NCI-H1105 treated with DMSO at 0.1 percent for 48 hours (cell line): ENCODE measurements at regions not wholly inside any gene's neighbourhood (a gene's known extent, or its start where the extent isn't known, plus 50 kb on each side); places are given as distances from the start of the nearest gene placed in this dataset.
"Not testable (repeated sequence)": the region's sequence is repeated elsewhere in the genome, so short reads cannot be mapped to it uniquely, and the experiment has no call there.

Source experiments
- DNase-seq: peaks from one replicate; lab custom pipeline; 2025; lab: John Stamatoyannopoulos, UW

GRCh38 chr5:86228147-86228546 lies 389.6 kb upstream of the COX7C start:
- DNase-seq: no peak

DNA sequence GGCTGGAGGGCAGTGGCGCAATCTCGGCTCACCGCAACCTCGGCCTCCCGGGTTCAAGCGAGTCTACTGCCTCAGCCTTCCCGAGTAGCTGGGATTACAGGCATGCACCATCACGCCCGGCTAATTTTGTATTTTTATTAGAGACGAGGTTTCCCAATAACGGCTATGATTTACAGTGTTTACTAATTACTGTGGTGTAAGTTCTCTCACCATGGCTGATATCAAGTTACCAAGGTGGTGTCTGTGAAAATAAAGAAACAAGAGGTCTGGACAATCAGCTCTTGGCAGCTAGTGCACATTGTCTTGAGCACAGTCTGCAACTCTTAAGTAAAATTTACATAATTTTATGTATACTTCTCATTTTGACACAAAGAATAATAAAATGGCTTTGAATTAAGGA lies 385.5 kb upstream of the COX7C start:
- peak; percentile 39 for DNase-seq

DNA sequence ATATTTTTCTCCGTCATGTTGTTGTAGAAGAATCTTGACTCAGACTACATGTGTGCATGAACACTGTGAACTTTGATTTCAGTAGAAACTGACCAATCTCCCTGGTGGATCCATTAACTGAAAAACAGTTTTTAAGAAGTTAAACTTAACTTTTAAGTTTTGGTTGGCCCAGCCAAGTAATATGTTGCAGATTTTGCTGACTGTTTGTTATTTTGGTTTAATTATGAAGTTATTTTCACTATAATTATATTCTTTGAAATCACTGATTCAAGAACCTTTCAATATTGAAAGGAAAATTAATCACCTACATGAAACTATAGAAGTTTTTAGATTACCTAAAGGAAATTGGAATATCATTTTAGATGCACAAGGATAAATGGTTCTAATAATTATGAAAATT lies 373.6 kb upstream of the COX7C start:
- DNase-seq: no peak

DNA sequence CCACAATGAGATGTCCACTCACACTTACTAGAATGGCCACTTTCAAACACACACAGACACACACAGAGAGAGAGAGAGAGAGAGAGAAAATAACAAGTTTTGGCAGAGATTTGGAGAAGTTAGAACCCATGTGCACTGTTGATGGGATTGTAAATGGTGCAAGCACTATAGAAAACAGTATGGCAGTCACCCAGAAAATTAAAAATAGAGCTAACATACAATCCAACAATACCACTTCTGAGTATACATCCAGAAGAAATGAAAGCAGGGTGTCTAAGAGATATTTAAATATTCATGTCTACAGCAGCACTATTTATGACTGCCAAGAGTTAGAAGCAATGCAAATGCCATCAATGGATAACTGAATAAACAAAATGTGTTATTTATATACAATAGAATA lies 359.9 kb upstream of the COX7C start:
- no peak for DNase-seq

GRCh38 chr5:86284400-86285190 lies 333.1 kb upstream of the COX7C start:
- DNase-seq: not testable (repeated sequence)

DNA sequence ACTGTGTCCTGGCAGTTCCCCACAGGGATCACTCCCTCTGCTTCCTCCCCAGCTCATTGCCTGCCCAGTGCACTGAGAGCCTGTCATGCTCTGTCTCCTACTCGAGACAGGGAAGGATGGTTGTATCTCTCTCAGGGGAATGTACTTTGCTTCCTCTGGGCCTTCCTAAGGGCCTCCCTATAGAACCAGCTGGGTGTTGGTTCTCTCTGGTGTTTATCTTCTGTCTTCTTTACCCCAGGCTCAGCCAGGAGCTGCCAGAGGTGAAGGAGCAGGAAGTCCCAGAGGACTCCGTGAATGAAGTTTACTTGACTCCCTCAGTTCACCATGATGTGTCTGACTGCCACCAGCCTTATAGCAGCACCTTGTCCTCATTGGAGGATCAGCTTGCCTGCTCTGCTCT lies 330.3 kb upstream of the COX7C start:
- not testable (repeated sequence) for DNase-seq

DNA sequence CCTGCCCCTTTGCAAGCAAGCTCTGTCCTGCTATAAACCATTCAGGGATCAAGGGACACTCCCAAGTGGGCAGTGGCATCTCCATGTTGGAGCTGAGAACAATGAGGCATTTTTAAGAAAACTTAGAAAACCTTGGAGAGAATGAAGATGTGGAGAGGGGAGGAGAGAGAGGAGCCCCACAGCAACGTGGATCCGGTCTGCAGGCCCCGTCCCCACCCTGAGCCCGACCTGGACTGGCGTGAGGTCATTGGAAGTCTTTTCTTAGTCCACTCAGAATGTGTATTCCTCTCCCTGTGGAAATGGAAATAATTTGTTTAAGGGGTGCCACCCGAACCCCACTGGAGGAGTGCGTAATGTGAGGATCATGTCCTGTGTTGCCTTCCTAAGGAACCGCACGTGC lies 328.0 kb upstream of the COX7C start:
- DNase-seq: not testable (repeated sequence)

DNA sequence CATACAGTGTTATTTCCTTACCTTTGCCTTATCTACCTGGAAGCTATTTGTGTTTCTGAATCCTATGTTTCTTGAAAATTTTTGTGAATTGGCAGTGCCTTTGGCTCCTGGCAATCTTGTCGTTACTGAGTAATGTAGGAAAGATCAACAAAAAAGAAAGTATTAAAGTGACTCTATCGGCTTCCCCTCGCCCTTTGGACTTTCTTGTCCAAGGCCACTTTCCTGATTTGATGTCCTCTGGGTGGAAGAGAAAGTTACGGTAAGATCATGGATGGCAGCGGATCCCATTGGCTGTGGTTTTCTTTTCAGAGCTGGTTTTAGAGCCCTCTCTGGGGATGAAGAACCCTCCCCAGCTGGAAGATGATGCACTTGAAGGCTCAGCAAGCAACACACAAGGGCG lies 324.9 kb upstream of the COX7C start:
- not testable (repeated sequence) for DNase-seq

DNA sequence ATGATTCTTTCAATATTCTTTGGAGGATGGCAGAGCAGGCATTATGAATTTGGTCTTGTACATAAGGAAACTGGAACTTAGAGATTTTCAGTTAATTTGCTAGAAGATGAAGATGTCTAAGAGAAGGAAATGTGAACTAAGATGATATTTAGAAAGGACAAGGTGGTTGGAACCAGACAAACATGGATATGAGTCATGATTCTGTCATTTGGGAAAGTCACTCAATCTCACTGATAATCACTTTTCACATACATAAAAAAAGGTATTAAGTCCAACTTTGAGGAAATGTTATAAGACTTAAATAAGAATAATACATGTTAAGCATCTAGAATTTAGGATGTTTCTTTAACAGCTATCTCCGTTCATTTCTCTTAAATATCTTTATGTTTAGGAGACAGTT lies 315.1 kb upstream of the COX7C start:
- not testable (repeated sequence) for DNase-seq

DNA sequence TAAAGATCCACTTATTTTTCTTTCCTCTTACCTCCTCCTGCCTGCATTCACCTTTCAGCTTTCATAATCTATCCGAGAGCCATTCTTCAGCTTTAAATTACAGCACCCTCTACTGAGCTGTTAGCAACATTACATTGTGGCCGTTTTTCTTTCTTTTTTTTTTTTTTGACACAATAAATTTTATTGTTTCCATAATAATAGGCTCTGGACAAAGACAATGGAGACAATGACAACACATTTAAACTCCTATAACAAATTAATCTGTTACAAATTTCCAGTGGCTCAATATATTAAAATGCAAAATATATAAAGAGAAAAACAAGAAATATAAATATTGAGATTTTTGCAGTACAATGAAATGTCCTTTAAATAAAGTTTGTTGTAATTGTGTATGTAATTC lies 312.7 kb upstream of the COX7C start:
- DNase-seq: not testable (repeated sequence)

DNA sequence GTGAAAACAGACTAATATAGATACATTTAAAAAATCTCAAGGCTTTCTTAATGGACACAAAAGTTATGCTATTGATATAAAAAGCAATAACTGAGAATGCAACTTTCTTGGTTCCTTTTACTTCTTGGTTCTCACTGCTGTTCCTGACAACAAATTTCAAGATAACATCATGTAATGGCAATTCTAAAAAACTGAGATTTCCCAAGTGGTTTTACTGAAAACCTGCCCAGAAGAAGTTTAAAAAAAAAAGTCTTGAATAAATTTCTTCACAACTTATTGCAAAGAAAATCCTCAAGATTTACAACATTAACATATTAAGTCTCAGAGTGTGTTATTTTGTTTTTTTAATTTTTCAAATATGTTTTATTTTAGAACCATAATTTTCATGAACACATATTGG lies 302.8 kb upstream of the COX7C start:
- no peak for DNase-seq

GRCh38 chr5:86320266-86320665 lies 297.5 kb upstream of the COX7C start:
- DNase-seq: no peak

GRCh38 chr5:86329318-86329717 lies 288.4 kb upstream of the COX7C start:
- no peak for DNase-seq

DNA sequence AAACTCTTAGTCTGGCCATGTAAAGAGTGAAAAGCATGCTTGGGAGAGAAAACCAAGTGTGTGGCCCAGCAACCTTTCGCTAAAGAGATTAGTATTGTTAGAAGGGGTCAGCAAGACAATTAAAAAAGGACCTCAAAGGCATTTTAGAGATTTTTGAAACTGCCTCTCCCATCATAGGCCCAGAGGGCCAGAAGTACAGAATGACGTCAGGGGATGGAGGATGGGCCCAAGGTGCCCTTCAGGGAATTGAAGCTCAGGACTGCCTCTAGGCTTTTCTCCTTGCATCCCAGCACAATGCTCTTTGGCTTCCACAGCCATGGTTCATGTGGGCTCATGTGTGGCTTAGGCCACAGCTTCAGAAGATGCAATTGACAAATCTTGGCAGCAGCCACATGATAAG lies 287.0 kb upstream of the COX7C start:
- no peak for DNase-seq

- no peak for DNase-seq
Measured at GRCh38 chr5:86332851-86333250, 284.9 kb upstream of the COX7C start.

- DNase-seq: no peak
Measured at GRCh38 chr5:86337667-86338460, 279.9 kb upstream of the COX7C start.

GRCh38 chr5:86354664-86355063 lies 263.1 kb upstream of the COX7C start:
- no peak for DNase-seq

- no peak for DNase-seq
Measured at GRCh38 chr5:86360801-86361200, 256.9 kb upstream of the COX7C start.

GRCh38 chr5:86371061-86371460 lies 246.7 kb upstream of the COX7C start:
- no peak for DNase-seq

DNA sequence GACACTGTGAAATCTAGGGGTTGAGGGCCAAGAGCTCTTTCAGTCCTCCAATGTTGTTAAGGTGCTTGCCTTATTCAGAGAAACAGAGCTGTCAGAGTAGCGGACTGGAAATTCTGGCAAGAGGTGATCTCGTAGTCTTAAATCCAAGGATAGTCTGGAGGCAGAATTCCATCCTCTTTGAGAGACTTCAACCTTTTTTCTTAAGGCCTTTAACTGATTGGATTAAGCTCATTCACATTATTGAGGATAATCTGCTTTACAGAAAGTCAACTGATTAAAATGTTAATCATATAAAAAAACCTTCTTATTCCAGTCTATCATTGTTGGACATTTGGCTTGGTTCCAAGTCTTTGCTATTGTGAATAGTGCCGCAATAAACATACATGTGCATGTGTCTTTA lies 243.1 kb upstream of the COX7C start:
- DNase-seq: no peak

DNA sequence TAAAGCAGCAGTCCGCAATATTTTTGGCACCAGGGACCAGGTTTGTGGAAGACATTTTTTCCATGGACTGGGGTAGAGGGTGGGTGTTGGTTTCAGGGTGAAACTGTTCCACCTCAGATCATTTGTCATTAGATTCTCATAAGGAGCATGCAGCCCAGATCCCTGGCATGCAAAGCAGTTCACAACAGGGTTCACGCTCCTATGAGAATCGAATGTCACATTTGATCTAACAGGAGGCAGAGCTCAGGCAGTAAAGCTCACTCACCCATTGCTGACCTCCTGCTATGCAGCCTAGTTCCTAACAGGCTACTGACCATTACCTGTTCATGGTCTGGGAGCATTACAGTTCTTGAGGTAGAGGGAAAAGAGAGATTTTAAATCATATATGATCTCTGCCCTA lies 241.5 kb upstream of the COX7C start:
- DNase-seq: no peak

DNA sequence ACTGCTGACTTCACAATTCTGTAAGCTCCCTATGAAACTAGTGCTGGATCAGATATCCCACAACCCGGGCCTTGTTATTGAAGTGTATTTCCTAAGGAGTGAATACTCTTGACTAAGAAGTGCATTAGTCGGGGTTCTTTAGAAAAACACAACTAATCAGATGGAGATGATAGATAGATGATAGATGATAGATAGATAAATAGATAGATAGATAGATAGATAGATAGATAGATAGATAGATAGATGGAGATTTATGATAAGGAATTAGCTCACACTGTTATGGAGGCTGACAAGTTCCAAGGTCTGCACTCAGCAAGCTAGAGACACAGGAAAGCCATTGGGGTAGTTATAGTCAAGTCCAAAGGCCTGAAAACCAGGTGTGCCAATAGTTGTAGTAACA lies 214.6 kb upstream of the COX7C start:
- DNase-seq: no peak

DNA sequence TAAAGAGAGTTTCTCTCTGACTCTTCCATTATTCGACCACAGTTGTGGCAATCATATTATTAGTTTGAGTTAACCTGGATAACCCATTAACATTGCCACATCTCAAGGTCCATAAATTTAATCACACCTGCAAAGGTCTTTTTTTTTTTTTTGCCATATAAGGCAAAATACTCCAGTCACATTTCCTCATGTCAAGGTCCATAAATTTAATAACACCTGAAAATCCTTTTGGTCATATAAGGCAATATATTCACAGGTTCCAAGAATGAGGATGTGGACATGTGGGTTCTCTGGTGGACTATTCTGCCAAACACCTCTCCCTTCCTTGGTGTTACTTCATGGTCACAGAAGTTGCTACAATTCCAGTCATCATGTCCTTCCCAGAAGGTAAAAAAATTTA lies 213.5 kb upstream of the COX7C start:
- no peak for DNase-seq

- no peak for DNase-seq
Measured at GRCh38 chr5:86407711-86408110, 210.0 kb upstream of the COX7C start.
